Testis (tissue), 2 donors: ENCODE measurements at regions not wholly inside any gene's neighbourhood (a gene's known extent, or its start where the extent isn't known, plus 50 kb on each side); places are given as distances from the start of the nearest gene placed in this dataset.

Experiments
- CTCF ChIP-seq, 3 experiments: fragments of 450-650 bp in 2 of 3; fragments of 200-600 bp in 1 of 3; sonication (generic) in 1 of 3; IDR thresholded peaks; one replicate each; pipeline ENCODE4 v1.5.1; 2016 to 2019; ENCODE audit warnings: antibody characterized with exemption in 3 of 3, mild to moderate bottlenecking in 2 of 3, moderate library complexity in 1 of 3
- POLR2A ChIP-seq: fragments of 450-650 bp; IDR thresholded peaks from one replicate; pipeline ENCODE4 v1.6.1; 2017; ENCODE audit warnings: antibody characterized with exemption, mild to moderate bottlenecking, moderate library complexity

- TF ChIP-seq POLR2A (no peak), CTCF (IDR thresholded peaks at IDR 0.05) (no peak)
Observed at GRCh38 chr12:91356405-91356804, 173.8 kb upstream of the DCN start.
